COLO829 (cell line): ENCODE measurements at regions not wholly inside any gene's neighbourhood (a gene's known extent, or its start where the extent isn't known, plus 50 kb on each side); places are given as distances from the start of the nearest gene placed in this dataset.
A peak's percentile ranks its signal among the peaks of the same experiment; 100 is the strongest.
"Not testable (repeated sequence)": the region's sequence is repeated elsewhere in the genome, so short reads cannot be mapped to it uniquely, and the experiment has no call there.

Source experiments
- DNase-seq: peaks from one replicate; pipeline ENCODE4 v3.0.0; 2012; ENCODE audit warnings: low spot score

DNA sequence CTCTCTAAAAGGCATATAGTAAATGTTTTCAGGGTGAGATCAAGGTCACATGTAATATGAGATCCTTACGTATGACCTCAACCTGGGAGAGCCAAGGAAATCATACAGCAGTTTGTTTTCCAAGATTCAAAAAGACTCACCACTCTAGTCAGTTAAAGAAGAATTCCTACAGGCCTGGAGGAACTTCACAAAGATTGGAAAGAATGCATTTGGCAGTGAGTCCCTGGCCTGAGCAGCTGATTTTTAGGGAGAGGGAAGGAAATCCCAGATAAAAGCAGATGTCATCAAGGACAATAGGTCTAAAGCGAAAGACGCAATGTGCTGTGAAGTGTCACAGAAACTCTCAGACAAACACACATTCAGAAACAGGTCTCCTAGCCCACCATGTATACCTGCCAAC is 424.0 kb upstream of the ZNF462 start:
- no peak for DNase-seq

DNA sequence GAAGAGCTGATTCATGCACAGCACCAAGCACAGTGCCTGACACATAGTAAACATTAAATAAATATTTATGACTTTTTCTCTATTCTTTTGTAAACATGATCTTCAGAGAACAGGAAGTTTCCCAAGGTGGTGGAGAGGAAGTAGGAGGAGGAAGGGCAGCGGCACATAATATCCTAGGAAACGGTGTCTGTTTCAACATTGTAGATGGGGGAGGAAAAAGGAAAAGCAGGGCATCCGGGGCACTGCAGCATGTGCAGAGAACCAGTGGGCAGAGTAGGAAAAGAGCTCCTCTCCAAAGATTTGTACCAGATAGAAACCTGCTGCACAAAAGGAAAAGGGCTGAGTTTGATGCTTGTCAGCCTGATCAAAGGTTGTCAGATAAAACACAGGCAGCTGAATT is 421.7 kb upstream of the ZNF462 start:
- no peak for DNase-seq

GRCh38 chr9:106443520-106443919 is 419.4 kb upstream of the ZNF462 start:
- DNase-seq: no peak

DNA sequence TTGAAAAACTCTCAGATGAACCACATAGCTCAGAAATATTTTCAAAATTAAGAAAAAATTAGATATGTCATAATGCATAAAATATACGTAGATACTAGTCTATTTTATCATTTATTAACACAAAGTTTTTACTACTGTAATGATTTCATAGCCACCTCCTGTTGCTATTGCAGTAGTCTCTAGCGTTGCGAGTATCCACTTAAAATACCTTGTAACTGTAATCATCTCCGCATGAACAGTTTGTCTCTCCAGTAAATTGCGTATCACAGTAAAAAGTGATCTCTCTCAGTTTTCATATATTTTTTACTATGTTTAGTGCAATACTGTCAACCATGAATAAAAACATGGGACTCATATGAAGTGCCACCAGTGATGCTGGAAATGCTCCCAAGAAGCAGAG is 417.9 kb upstream of the ZNF462 start:
- DNase-seq: no peak

DNA sequence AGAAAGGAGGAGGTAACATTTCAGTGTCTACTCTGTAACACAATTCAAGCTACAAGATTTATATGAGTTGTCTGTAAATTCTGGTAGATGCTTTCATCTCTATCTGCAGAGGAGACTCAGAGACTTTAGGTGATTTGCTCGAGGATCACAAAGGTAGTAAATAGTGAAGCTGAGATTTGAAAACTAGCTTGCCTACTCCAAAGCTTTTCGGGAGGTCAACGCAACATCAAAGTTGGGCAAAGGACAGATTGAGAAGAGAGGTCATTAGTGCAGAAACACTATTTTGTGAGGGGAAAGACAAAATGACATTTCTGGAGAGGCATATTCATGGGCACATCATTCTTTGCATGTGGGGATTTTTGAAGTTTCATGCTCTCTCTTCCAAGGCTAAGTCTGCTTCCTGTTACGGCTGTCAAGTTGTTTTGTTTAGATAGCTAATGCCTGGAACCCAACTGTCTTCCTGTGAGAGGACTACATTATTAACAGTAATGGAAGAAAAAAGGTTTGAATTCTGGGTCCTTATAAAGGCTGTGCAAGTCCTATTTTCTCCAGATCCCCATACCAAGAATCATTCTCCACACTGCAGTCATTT is 413.5 kb upstream of the ZNF462 start:
- no peak for DNase-seq

GRCh38 chr9:106450549-106450948 is 412.4 kb upstream of the ZNF462 start:
- no peak for DNase-seq

- DNase-seq: no peak
Measured at GRCh38 chr9:106451223-106451622, 411.7 kb upstream of the ZNF462 start.

DNA sequence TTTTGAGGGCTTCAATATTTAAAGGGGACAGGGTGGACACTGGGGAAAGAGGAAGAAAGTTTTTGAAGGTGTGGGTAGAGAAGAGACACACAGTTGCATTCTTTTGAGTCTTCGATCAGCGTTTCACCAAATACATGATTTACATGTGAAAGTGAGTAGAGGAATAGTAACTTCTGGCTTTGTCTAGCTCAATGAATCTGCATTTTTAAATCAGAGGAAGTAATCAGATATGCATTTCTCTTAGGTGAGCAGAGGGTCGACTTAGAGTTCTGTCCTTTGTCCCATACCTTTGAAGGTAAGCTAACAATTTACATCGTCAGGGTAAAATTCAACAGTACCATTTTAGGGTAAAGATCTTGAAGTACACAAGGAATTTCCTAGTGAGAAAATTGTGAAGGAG is 406.4 kb upstream of the ZNF462 start:
- DNase-seq: no peak

DNA sequence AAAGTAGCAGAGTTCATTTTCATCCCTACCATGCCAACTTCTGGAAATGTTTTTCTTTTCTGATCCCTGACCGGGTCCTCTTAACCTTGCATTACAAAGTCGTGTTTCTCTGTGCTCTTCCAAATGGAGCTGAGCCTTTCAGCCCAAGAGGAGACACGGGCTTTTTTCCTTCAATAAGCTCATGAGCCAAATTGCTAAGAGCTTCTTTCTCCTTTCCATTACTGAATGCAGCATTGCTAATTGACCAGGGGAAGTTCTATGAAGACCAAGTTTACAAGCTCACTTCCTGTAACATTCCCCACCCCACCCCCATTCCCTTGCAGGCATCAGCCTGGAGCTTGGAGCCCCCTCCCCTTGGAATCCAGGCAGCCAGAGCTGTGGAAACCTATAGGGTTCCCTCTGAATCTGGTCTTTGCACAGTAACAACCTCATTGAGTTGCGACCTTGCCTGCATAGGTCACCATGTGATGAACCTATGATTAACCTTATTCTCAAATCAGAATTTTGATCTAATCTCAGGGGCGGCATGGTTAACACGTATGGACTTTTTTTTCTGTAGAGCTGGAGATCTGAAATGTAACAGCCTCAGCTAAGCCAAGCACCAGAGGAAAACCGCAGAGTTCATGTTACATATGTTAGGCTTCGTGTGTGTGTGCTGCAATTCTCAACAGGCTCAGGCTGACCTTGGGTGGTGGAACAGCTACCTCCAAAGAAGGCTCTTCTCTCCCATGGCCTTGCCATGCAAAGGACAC is 395.7 kb upstream of the ZNF462 start:
- no peak for DNase-seq

DNA sequence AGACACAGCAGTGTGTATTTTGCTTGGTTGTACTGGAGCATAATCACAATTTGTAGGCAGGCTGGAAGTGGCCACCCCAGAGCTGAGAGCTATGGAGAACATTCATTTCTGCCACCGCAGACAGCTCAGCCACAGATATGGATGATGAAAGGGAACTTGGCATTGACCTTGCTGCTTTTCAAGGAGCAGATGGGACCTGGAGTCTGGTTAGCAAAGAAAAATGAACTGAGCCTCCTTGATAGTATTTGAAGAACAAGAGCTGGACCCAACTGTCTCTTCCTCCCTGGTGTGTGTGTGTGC is 395.2 kb upstream of the ZNF462 start:
- no peak for DNase-seq

DNA sequence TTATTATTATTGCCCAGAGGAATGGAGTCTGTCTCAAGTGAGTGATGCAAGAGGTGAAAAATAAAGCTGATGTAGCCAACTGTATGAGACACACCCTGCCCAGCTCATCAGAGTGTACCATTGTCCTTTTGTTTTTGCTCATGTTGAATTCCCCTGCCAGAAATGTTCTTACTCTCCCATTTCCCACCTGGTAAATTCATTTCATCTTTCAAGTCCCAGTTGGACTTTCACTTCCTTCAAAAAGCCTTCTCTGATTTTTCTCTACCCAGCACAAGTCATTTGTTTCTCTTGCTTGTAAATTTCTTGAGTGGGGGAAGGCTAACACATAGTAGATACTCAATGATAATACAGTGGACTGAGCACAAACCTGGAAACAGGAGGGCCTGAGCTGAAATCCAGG is 394.5 kb upstream of the ZNF462 start:
- DNase-seq: no peak

GRCh38 chr9:106478312-106478711 is 384.7 kb upstream of the ZNF462 start:
- no peak for DNase-seq

GRCh38 chr9:106478727-106479126 is 384.2 kb upstream of the ZNF462 start:
- DNase-seq: no peak

DNA sequence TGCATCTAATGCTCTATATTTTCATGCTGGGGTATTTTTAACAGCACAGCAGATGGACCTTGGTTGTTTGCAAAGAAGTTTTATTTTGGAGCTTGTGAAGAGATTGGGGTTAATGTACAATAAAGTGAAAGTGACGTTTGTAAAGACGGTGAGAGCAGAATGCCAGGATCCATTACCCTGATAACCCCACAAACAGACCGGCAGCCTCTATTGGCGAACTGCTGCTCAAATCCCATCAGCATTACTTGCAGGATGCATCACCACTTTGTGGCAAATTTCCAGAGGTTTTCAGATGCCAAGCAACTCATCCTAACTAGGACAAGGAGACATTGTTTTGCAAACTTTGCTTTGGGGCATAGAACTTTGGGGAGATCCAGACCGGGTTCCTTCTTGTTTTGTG is 383.3 kb upstream of the ZNF462 start:
- DNase-seq: peak; percentile 81

DNA sequence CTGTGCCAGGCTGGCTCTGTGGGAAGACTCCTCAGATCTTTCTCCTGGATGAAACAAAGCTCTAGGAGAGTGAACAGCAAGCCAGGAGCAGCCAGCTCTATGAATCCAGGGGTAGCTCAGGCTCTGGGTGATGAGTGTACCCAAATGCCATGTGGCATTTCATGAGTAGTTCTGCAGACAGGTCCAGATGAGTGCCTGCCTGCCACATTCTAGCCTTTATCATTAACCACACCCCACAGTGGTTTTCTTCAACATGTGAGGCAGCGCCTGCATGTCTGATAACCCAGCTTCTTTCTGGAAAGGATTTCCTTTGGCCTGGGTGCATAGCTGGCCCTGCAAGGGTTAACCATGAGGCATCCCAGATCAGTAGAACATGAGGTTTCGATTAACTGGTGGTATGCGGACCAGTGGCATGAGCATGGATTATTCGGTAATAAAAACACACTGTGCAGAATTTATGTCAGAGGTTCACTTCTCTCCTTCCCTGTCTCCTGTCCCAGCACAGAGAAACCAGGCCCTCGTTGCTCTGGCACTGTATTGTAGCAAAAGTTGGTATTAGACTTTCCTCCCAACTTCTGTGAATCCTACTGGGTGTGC is 381.9 kb upstream of the ZNF462 start:
- DNase-seq: no peak

DNA sequence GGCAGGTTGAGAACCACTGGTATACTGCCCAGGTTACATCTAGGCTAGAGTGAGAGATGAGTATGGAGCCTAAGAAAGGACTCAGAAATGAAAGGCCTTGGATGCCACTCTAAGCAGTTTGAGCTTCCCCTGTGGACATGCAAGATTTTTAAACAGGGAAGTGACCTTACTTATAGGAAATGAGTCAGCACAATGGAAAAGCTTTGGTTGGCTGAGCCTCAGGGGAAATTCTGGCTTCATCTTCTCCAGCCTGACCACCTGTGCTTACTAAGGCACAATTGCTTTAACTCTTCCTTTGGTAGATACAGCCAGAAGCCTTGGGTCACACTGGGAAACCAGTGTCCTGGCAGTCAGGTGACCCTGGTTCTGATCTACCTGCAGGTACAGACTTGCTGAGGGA is 380.2 kb upstream of the ZNF462 start:
- DNase-seq: no peak

- DNase-seq: no peak
Measured at GRCh38 chr9:106486685-106487084, 376.3 kb upstream of the ZNF462 start.

DNA sequence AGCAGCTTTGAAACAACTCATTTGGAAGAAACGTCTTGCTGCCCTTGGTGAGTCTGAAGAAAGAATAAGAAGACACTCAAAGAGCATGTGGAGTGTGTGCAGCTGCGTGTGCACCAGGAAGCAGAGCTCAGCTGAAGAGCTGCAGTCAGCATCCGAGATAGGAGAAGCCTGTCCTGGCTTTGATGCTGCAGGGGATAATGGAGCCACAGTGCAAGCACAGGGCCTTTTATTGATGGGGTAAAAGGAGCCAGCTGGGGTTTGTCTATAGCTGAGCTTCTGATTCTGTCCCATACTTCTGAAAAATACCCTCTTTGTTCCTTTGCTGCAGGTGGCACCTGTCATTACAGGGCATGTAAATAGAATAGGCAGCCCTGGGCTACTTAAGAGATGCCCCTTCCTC is 375.7 kb upstream of the ZNF462 start:
- DNase-seq: no peak

DNA sequence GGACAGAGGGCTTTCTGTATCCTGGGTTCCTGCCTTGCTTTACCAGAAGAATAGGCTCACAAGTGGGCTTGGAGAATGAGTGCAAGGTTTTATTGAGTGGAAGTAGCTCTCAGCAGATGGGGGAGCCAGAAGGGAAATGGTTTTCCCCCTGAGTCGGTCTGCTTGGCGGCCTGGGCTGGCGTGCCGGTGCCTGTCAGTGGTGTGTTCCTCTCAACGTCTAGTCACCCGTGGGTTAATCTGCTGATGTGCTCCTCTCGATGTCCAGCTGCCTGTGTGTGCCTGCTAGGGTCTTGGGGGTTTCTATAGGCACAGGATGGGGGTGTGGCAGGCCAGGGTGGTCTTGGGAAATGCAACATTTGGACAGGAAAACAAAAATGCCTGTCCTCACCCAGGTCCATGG is 370.8 kb upstream of the ZNF462 start:
- DNase-seq: not testable (repeated sequence)

DNA sequence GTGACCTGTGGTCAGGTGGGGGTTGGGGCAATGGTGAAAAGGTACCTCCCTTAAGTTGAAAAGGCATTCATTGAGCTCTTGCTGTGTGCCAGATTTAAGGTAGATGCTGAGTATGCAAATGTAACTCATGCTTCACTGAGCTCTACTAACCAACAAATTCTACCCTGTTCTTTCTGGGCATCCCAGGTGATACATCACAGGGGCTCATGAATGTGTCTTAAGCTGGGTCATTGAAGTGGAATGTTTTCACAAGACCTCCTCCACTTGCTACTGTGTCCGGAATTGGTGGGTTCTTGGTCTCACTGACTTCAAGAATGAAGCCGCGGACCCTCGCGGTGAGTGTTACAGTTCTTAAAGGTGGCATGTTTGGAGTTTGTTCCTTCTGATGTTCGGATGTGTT is 362.8 kb upstream of the ZNF462 start:
- no peak for DNase-seq

- not testable (repeated sequence) for DNase-seq
Measured at GRCh38 chr9:106501210-106501609, 361.8 kb upstream of the ZNF462 start.

- DNase-seq: no peak
Measured at GRCh38 chr9:106502930-106503329, 360.0 kb upstream of the ZNF462 start.

GRCh38 chr9:106503759-106504158 is 359.2 kb upstream of the ZNF462 start:
- DNase-seq: no peak

GRCh38 chr9:106526716-106527204 is 336.2 kb upstream of the ZNF462 start:
- DNase-seq: no peak
